GM12878 (cell line): ENCODE measurements at regions not wholly inside any gene's neighbourhood (a gene's known extent, or its start where the extent isn't known, plus 50 kb on each side); places are given as distances from the start of the nearest gene placed in this dataset.
A peak's percentile ranks its signal among the peaks of the same experiment; 100 is the strongest.

Source experiments
- CBFB ChIP-seq: IDR thresholded peaks from 2 replicates; pipeline ENCODE4 v1.6.1; 2016; ENCODE audit warnings: antibody characterized with exemption, low read depth
- CHD2 ChIP-seq: IDR thresholded peaks from 2 replicates; pipeline ENCODE4 v1.6.1; 2011; ENCODE audit warnings: low read depth, low read length, improper control_type of control experiment, borderline replicate concordance
- CTCF ChIP-seq, 3 experiments: IDR thresholded peaks in 2 of 3; conservative IDR thresholded peaks in 1 of 3; 2 replicates each; pipeline ENCODE4 v1.5.1; 2011; ENCODE audit warnings: low read depth in 3 of 3, low read length in 3 of 3, mild to moderate bottlenecking in 3 of 3, control low read depth in 2 of 3, moderate library complexity in 2 of 3, inconsistent platforms in 1 of 3, mixed read lengths in 1 of 3; ENCODE audit not compliant: control insufficient read depth in 2 of 3, insufficient read depth in 1 of 3; ENCODE audit errors: extremely low read depth in 1 of 3
- FOS ChIP-seq: IDR thresholded peaks from 3 replicates; pipeline ENCODE4 v1.6.1; 2011; ENCODE audit warnings: borderline replicate concordance; ENCODE audit not compliant: insufficient read length; ENCODE audit errors: extremely low read depth
- IKZF2 ChIP-seq, 2 experiments: fragments of 450-650 bp; IDR thresholded peaks; 2 replicates each; pipeline ENCODE4 v1.6.1; 2017; ENCODE audit warnings: mild to moderate bottlenecking in 2 of 2, moderate library complexity in 2 of 2
- MXI1 ChIP-seq: fragments of 150-350 bp; IDR thresholded peaks from 2 replicates; pipeline ENCODE4 v1.6.1; 2011; ENCODE audit warnings: low read depth, mild to moderate bottlenecking, inconsistent platforms, low read length, improper control_type of control experiment
- NBN ChIP-seq: fragments of 450-650 bp; IDR thresholded peaks from 2 replicates; pipeline ENCODE4 v1.6.1; 2016
- SIN3A ChIP-seq: IDR thresholded peaks from 2 replicates; pipeline ENCODE4 v1.6.1; 2012; ENCODE audit warnings: low read depth, low read length, improper control_type of control experiment
- SMC3 ChIP-seq: IDR thresholded peaks from 2 replicates; pipeline ENCODE4 v1.6.1; 2011; ENCODE audit warnings: low read length, improper control_type of control experiment, borderline replicate concordance
- TCF12 ChIP-seq: IDR thresholded peaks from 2 replicates; pipeline ENCODE4 v1.6.1; 2011; ENCODE audit warnings: low read depth, mild to moderate bottlenecking, low read length
- ZBTB11 ChIP-seq: fragments of 450-650 bp; formaldehyde crosslinking; IDR thresholded peaks from 2 replicates; pipeline ENCODE4 v1.5.0; 2022; ENCODE audit warnings: mild to moderate bottlenecking, missing genetic modification characterization
- ZNF207 ChIP-seq: fragments of 450-650 bp; IDR thresholded peaks from 2 replicates; pipeline ENCODE4 v1.6.1; 2014; ENCODE audit warnings: antibody characterized with exemption, mild to moderate bottlenecking, borderline replicate concordance

- TF ChIP-seq ZBTB11 (CRISPR knock-in tag) (no peak), CBFB (no peak), CTCF (IDR thresholded peaks at IDR 0.05 in 2 of 3, conservative IDR thresholded peaks at IDR 0.05 in 1 of 3; ENCODE audit: control insufficient read depth in 2 of 3, extremely low read depth in 1 of 3, insufficient read depth in 1 of 3, low read depth in 3 of 3, low read length in 3 of 3) (peak; percentile 33 to 47 (median 46); a peak in 4 of 6 replicates), SMC3 (peak; percentile 63; the same call in 1 of the 2 replicates), IKZF2 (IDR thresholded peaks at IDR 0.05) (no peak), SIN3A (no peak), ZNF207 (no peak), MXI1 (no peak), NBN (no peak), TCF12 (no peak), CHD2 (no peak), FOS (no peak)
- TF ChIP-seq, all 136 proteins: peak for 4
Measured at GRCh38 chrX:120769576-120770341, 105.9 kb downstream of the CT47B1 start (continued).
